ENCODE measurements at regions not wholly inside any gene's neighbourhood (a gene's known extent, or its start where the extent isn't known, plus 50 kb on each side); places are given as distances from the start of the nearest gene placed in this dataset.

DNA sequence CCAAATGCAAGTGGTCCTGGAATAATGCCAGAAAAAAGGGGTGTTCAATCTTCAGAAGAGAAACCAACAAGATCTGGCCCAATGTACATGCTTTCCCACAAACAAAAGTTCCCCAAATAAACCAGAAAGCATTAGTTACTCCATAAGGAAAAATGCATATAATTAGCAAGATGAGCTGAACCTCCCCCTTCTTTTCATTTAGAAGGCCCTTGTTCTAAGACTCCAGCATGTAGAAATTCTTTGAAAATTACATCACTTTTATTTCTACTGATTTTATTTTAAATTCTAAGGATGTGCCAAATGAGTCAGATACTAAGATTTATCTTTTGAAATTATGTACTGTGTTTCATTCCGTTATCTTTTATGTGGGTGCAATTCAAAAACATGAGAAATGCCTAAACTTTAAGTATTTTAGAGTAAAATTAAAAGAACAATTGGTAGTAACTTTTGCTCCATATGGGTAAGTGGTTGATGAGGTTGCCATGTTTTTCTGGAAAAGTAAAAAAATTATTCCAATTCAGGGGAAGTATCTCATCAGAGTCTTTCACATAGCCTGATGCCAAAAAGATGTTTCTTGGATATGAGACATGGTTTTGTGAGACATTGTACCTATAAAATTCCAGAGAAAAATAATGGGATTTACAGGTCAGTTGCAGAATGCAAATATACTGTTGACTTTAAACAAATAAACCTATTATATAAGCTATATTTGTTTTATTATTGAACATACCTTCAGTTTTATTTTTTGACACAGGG, 106.5 kb upstream of the CCDC112 start:
- H3K27me3 Mint-ChIP-seq = no peaks in the 10 kb centered on the region
- no peak overlapping the region for H3K27ac Mint-ChIP-seq
- no peaks in the 10 kb centered on the region for H3K4me1 Mint-ChIP-seq (ENCODE audit: unreplicated experiment)
- H3K36me3 Mint-ChIP-seq = no peaks in the 10 kb centered on the region
- TF ChIP-seq, protein P1, sequence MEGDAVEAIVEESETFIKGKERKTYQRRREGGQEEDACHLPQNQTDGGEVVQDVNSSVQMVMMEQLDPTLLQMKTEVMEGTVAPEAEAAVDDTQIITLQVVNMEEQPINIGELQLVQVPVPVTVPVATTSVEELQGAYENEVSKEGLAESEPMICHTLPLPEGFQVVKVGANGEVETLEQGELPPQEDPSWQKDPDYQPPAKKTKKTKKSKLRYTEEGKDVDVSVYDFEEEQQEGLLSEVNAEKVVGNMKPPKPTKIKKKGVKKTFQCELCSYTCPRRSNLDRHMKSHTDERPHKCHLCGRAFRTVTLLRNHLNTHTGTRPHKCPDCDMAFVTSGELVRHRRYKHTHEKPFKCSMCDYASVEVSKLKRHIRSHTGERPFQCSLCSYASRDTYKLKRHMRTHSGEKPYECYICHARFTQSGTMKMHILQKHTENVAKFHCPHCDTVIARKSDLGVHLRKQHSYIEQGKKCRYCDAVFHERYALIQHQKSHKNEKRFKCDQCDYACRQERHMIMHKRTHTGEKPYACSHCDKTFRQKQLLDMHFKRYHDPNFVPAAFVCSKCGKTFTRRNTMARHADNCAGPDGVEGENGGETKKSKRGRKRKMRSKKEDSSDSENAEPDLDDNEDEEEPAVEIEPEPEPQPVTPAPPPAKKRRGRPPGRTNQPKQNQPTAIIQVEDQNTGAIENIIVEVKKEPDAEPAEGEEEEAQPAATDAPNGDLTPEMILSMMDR (conservative IDR thresholded peaks at IDR 0.05) = no peak
- DNase-seq (ENCODE audit: extremely low spot score, unreplicated experiment) = no peak
- H3K4me3 Mint-ChIP-seq = no peak overlapping the region
- H3K9me3 Mint-ChIP-seq = no peaks in the 10 kb centered on the region

DNA sequence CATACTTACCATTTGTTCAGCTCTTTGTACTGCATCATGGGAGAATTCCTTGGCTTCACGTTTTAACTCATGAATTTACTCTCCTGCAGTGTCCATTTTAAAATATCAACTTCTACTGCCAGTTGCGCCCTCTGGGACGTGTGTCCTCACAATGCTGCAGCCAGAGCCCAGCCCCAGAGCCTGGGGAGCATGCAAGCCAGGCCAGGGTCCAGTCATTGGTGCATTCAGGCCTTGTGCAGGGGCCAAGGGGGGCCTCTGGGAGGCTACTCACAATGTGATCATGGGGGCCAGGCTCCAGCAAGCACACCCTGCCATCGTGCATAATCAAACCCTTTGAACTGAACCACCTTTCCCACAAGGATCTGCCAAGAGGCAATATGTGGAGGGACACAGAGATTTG, 105.6 kb upstream of the CCDC112 start:
- Mint-ChIP-seq H3K27ac (no peak overlapping the region), H3K36me3 (no peaks in the 10 kb centered on the region), H3K9me3 (no peaks in the 10 kb centered on the region), H3K4me3 (no peak overlapping the region), H3K4me1 (ENCODE audit: unreplicated experiment) (no peaks in the 10 kb centered on the region), H3K27me3 (no peaks in the 10 kb centered on the region)
- DNase-seq (ENCODE audit: extremely low spot score, unreplicated experiment) = no peak
- TF ChIP-seq, protein P1 (conservative IDR thresholded peaks at IDR 0.05) = no peak

DNA sequence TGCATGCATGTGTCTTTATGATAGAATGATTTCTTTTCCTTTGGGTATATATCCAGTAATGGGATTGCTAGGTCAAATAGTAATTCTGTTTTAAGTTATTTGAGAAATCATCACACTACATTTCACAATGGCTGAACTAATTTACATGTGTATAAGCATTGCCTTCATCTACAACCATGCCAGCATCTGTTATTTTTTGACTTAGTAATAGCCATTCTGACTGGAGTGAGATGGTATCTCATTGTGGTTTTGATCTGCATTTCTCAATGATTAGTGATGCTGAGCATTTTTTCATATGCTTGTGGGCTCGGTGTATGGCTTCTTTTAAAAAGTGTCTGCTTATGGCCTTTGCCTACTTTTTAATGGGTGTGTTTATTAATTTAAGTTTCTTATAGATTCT, 102.3 kb upstream of the CCDC112 start:
- no peak overlapping the region for H3K4me3 Mint-ChIP-seq
- no peaks in the 10 kb centered on the region for H3K4me1 Mint-ChIP-seq (ENCODE audit: unreplicated experiment)
- no peak overlapping the region for H3K27ac Mint-ChIP-seq
- DNase-seq (ENCODE audit: extremely low spot score, unreplicated experiment) = no peak
- no peaks in the 10 kb centered on the region for H3K36me3 Mint-ChIP-seq
- H3K27me3 Mint-ChIP-seq = no peaks in the 10 kb centered on the region
- TF ChIP-seq, protein P1 (conservative IDR thresholded peaks at IDR 0.05) = no peak
- H3K9me3 Mint-ChIP-seq = no peaks in the 10 kb centered on the region

DNA sequence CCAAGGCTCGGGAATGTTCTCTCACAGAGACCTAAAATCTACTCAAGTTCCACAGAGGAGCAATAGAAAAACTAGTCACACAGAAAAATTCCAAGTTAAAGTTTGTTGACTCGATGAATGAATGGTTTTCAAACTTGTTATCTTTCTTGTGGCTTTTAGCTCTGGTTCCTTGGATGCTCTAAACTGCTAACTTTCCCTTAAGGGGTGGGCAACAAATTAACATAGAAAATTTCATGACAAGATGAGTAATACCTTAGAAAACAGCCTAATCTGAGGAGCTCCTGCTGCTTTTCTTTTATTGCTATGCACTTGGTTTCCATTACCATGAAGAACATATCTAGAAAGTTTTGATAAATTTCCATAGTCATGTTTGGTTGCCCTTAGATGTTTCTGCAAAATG, 100.2 kb upstream of the CCDC112 start:
- peaks cover 5% of the 10 kb centered on the region for H3K9me3 Mint-ChIP-seq
- peaks cover 7% of the 10 kb centered on the region for H3K4me1 Mint-ChIP-seq (ENCODE audit: unreplicated experiment)
- TF ChIP-seq, protein P1 (conservative IDR thresholded peaks at IDR 0.05) = no peak
- H3K27ac Mint-ChIP-seq = no peak overlapping the region
- H3K36me3 Mint-ChIP-seq = no peaks in the 10 kb centered on the region
- no peaks in the 10 kb centered on the region for H3K27me3 Mint-ChIP-seq
- DNase-seq (ENCODE audit: extremely low spot score, unreplicated experiment) = no peak
- H3K4me3 Mint-ChIP-seq = no peak overlapping the region

DNA sequence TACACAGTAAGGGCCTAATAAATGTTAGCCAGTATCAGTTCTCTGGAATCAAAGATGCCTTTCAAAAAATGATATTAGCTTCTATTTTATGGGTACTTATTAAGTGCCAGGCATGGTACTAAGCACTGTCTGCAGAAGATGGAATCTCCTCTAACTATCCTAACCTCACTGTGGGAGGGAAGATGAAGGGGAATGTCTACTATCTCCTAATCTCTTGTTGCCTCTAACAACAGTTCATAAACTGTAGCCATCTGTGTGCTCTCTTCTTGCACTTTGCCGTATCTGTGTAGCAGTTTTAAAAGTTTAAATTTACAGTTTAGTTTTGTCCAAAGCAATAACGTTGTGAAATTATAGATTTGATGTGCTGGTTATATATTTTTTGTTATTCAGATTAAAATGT, 99.6 kb upstream of the CCDC112 start:
- no peak overlapping the region for H3K4me3 Mint-ChIP-seq
- DNase-seq (ENCODE audit: extremely low spot score, unreplicated experiment) = no peak
- no peaks in the 10 kb centered on the region for H3K27me3 Mint-ChIP-seq
- no peaks in the 10 kb centered on the region for H3K36me3 Mint-ChIP-seq
- no peak overlapping the region for H3K27ac Mint-ChIP-seq
- H3K9me3 Mint-ChIP-seq = peaks cover 6% of the 10 kb centered on the region
- peaks cover 7% of the 10 kb centered on the region for H3K4me1 Mint-ChIP-seq (ENCODE audit: unreplicated experiment)
- TF ChIP-seq, protein P1 (conservative IDR thresholded peaks at IDR 0.05) = no peak

Data from type B pancreatic cell (in vitro differentiated cells).